Thyroid gland (tissue), 4 donors: ENCODE measurements at regions not wholly inside any gene's neighbourhood (a gene's known extent, or its start where the extent isn't known, plus 50 kb on each side); places are given as distances from the start of the nearest gene placed in this dataset.

ENCODE experiments used
- POLR2A ChIP-seq, 2 donors: fragments of 450-650 bp; IDR thresholded peaks; one replicate each; pipeline ENCODE4 v1.6.1; 2017; ENCODE audit warnings: antibody characterized with exemption in 2 of 2, mild to moderate bottlenecking in 2 of 2, moderate library complexity in 1 of 2
- TF ChIP-seq, protein P1 (sequence below), 6 experiments: fragments of 200-600 bp in 3 of 6; fragments of 450-650 bp in 3 of 6; sonication (generic) in 3 of 6; IDR thresholded peaks; one replicate each; pipeline ENCODE4 v1.5.1; 2016 to 2019; ENCODE audit warnings: antibody characterized with exemption in 6 of 6, mild to moderate bottlenecking in 2 of 6, inconsistent platforms in 1 of 6, moderate library complexity in 1 of 6

DNA sequence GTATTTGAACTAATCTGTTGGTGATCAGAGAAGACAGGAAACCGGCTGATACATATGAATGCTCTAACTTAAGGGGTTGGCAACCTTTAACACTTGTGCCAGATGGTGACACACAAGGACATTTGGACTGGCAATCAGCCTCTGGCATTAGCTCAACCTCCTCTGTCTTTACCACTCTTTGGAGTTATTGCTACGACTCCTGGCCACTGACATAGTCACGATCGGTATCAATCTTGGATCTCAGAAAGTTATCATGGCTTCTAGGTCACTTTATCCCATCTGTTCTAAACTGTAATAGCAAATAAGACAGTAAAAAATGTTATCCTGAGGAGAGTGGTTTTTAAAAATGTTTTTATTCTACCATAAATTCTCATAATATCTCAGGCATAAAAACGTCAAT lies 575.2 kb upstream of the MDGA2 start:
- TF ChIP-seq, protein P1, sequence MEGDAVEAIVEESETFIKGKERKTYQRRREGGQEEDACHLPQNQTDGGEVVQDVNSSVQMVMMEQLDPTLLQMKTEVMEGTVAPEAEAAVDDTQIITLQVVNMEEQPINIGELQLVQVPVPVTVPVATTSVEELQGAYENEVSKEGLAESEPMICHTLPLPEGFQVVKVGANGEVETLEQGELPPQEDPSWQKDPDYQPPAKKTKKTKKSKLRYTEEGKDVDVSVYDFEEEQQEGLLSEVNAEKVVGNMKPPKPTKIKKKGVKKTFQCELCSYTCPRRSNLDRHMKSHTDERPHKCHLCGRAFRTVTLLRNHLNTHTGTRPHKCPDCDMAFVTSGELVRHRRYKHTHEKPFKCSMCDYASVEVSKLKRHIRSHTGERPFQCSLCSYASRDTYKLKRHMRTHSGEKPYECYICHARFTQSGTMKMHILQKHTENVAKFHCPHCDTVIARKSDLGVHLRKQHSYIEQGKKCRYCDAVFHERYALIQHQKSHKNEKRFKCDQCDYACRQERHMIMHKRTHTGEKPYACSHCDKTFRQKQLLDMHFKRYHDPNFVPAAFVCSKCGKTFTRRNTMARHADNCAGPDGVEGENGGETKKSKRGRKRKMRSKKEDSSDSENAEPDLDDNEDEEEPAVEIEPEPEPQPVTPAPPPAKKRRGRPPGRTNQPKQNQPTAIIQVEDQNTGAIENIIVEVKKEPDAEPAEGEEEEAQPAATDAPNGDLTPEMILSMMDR (IDR thresholded peaks at IDR 0.05) = no peak
- TF ChIP-seq POLR2A (IDR thresholded peaks at IDR 0.05) = no peak
